ENCODE measurements at regions not wholly inside any gene's neighbourhood (a gene's known extent, or its start where the extent isn't known, plus 50 kb on each side); places are given as distances from the start of the nearest gene placed in this dataset.

GRCh38 chr4:38409852-38410251 is 254.1 kb upstream of the KLF3 start:
- Histone ChIP-seq H3K79me2 (ENCODE audit: insufficient read depth, low read depth, low read length) (no peaks in the 10 kb centered on the region), H3K4me3 (ENCODE audit: low read depth, low read length, poor library complexity, severe bottlenecking) (no peak overlapping the region), H3K9me2 (ENCODE audit: insufficient read depth, low read length) (no peaks in the 10 kb centered on the region), H3K9me3 (ENCODE audit: low read length) (no peaks in the 10 kb centered on the region), H2AFZ (ENCODE audit: low read length) (no peak overlapping the region), H3K36me3 (ENCODE audit: insufficient read depth, low read length) (no peaks in the 10 kb centered on the region), H3K4me1 (ENCODE audit: insufficient read depth, low read length, poor library complexity, severe bottlenecking) (no peaks in the 10 kb centered on the region), H3K4me2 (ENCODE audit: low read length) (no peak overlapping the region), H3K27ac (ENCODE audit: low read depth, low read length, poor library complexity, severe bottlenecking) (no peak overlapping the region), H4K20me1 (ENCODE audit: insufficient read depth, low read length) (no peaks in the 10 kb centered on the region)
- DNase-seq (ENCODE audit: low spot score): no peak
- POLR2A ChIA-PET: no interaction called here
- no peak for TF ChIP-seq EZH2phosphoT487 (IDR thresholded peaks at IDR 0.05; ENCODE audit: borderline replicate concordance, low read depth, low read length)
- no peak for TF ChIP-seq CTCF (conservative IDR thresholded peaks at IDR 0.05; ENCODE audit: low read length)
- CTCF ChIA-PET (ENCODE audit: unreplicated experiment): no interaction called here
- intact Hi-C loops (cut with micrococcal nuclease; ENCODE audit: unreplicated experiment): no loop called here
- BruUV-seq (replicated peaks): no TSS peak

- no TSS peak for BruUV-seq (replicated peaks)
- DNase-seq (ENCODE audit: low spot score): no peak
- POLR2A ChIA-PET: interaction anchor here (1.3 kb wide), 1 partner anchor 10 kb away, joined by 3 read pairs; no protein-coding TSS in a partner anchor
- intact Hi-C loops (cut with micrococcal nuclease; ENCODE audit: unreplicated experiment): no loop called here
- CTCF ChIA-PET (ENCODE audit: unreplicated experiment): no interaction called here
- H3K9me3 ChIP-seq (ENCODE audit: low read length): no peaks in the 10 kb centered on the region
- no peaks in the 10 kb centered on the region for H4K20me1 ChIP-seq (ENCODE audit: insufficient read depth, low read length)
- no peaks in the 10 kb centered on the region for H3K9me2 ChIP-seq (ENCODE audit: insufficient read depth, low read length)
- H3K27ac ChIP-seq (ENCODE audit: low read depth, low read length, poor library complexity, severe bottlenecking): no peak overlapping the region
- no peaks in the 10 kb centered on the region for H3K79me2 ChIP-seq (ENCODE audit: insufficient read depth, low read depth, low read length)
- H3K36me3 ChIP-seq (ENCODE audit: insufficient read depth, low read length): no peaks in the 10 kb centered on the region
- H3K4me2 ChIP-seq (ENCODE audit: low read length): no peak overlapping the region
- H2AFZ ChIP-seq (ENCODE audit: low read length): no peak overlapping the region
- no peaks in the 10 kb centered on the region for H3K4me1 ChIP-seq (ENCODE audit: insufficient read depth, low read length, poor library complexity, severe bottlenecking)
- TF ChIP-seq EZH2phosphoT487 (IDR thresholded peaks at IDR 0.05; ENCODE audit: borderline replicate concordance, low read depth, low read length) (no peak), CTCF (conservative IDR thresholded peaks at IDR 0.05; ENCODE audit: low read length) (no peak)
- H3K4me3 ChIP-seq (ENCODE audit: low read depth, low read length, poor library complexity, severe bottlenecking): no peak overlapping the region
Measured at GRCh38 chr4:38411092-38411491, 252.9 kb upstream of the KLF3 start.

- H3K4me3 ChIP-seq (ENCODE audit: low read depth, low read length, poor library complexity, severe bottlenecking): no peak overlapping the region
- no peaks in the 10 kb centered on the region for H3K36me3 ChIP-seq (ENCODE audit: insufficient read depth, low read length)
- POLR2A ChIA-PET: no interaction called here
- TF ChIP-seq CTCF (conservative IDR thresholded peaks at IDR 0.05; ENCODE audit: low read length): no peak
- no peak for TF ChIP-seq EZH2phosphoT487 (IDR thresholded peaks at IDR 0.05; ENCODE audit: borderline replicate concordance, low read depth, low read length)
- intact Hi-C loops (cut with micrococcal nuclease; ENCODE audit: unreplicated experiment): no loop called here
- H3K4me1 ChIP-seq (ENCODE audit: insufficient read depth, low read length, poor library complexity, severe bottlenecking): no peaks in the 10 kb centered on the region
- DNase-seq (ENCODE audit: low spot score): no peak
- H2AFZ ChIP-seq (ENCODE audit: low read length): no peak overlapping the region
- H3K4me2 ChIP-seq (ENCODE audit: low read length): no peak overlapping the region
- no TSS peak for BruUV-seq (replicated peaks)
- H3K27ac ChIP-seq (ENCODE audit: low read depth, low read length, poor library complexity, severe bottlenecking): no peak overlapping the region
- no peaks in the 10 kb centered on the region for H3K79me2 ChIP-seq (ENCODE audit: insufficient read depth, low read depth, low read length)
- H4K20me1 ChIP-seq (ENCODE audit: insufficient read depth, low read length): no peaks in the 10 kb centered on the region
- H3K9me3 ChIP-seq (ENCODE audit: low read length): no peaks in the 10 kb centered on the region
- H3K9me2 ChIP-seq (ENCODE audit: insufficient read depth, low read length): no peaks in the 10 kb centered on the region
- CTCF ChIA-PET (ENCODE audit: unreplicated experiment): no interaction called here
Measured at GRCh38 chr4:38411981-38412536, 251.9 kb upstream of the KLF3 start.

Data from OCI-LY7 (cell line).